ENCODE measurements at regions not wholly inside any gene's neighbourhood (a gene's known extent, or its start where the extent isn't known, plus 50 kb on each side); places are given as distances from the start of the nearest gene placed in this dataset.

GRCh38 chr7:138402749-138403148, 57.3 kb upstream of the TRIM24 start:
- TF ChIP-seq CTCF (IDR thresholded peaks at IDR 0.05), result no peak
- no peak for TF ChIP-seq POLR2A (IDR thresholded peaks at IDR 0.05)

Data from esophagus squamous epithelium (tissue), 4 donors.